Heart left ventricle (tissue), 13 donors: ENCODE measurements at regions not wholly inside any gene's neighbourhood (a gene's known extent, or its start where the extent isn't known, plus 50 kb on each side); places are given as distances from the start of the nearest gene placed in this dataset.

ENCODE experiments used
- POLR2A ChIP-seq, 2 donors: fragments of 450-650 bp; IDR thresholded peaks; one replicate each; pipeline ENCODE4 v1.6.1; 2017; ENCODE audit warnings: antibody characterized with exemption in 2 of 2, mild to moderate bottlenecking in 2 of 2, moderate library complexity in 2 of 2
- TF ChIP-seq, protein P1 (sequence below), 12 donors: fragments of 200-600 bp; sonication (generic) in 4 of 12; IDR thresholded peaks; one replicate each; pipeline versions ENCODE4 v1.5.0 to v1.8.0; 2018 to 2022; ENCODE audit warnings: antibody characterized with exemption in 12 of 12, mild to moderate bottlenecking in 5 of 12
- donor health status: ischemic (EF 13 %, LVEDD 7.1; RV severe dilation, severe dysfunction).
- donor health status: DM: no; HTN: yes; CAD: no.
- donor health status: DM: no; HTN: no; CAD: no.
- donor health status: ischemic (EF 25% LVEDD 6.9; RV normal size, moderate dysfunction).
- donor health status: ischemic (EF 25% LVEDD 5.7; RV mildly dilated, moderate dysfunction).
- donor health status: ischemic (EF 35%, LVEDD 5.7; RV mildly dilated, moderate dysfunction).
- donor health status: nonischemic (EF 11% LVEDD 7.7; RV severe dilation, severe dysfunction).
- donor health status: DM: yes; HTN: yes; CAD: no.
- donor health status: PGD.
- donor health status: ischemic (EF 29% LVEDD 5.4; RV normal size, mild dysfunction).
- donor health status: nonischemic (EF 23%, LVEDD 6.1; RV moderate dilation, normal function).

DNA sequence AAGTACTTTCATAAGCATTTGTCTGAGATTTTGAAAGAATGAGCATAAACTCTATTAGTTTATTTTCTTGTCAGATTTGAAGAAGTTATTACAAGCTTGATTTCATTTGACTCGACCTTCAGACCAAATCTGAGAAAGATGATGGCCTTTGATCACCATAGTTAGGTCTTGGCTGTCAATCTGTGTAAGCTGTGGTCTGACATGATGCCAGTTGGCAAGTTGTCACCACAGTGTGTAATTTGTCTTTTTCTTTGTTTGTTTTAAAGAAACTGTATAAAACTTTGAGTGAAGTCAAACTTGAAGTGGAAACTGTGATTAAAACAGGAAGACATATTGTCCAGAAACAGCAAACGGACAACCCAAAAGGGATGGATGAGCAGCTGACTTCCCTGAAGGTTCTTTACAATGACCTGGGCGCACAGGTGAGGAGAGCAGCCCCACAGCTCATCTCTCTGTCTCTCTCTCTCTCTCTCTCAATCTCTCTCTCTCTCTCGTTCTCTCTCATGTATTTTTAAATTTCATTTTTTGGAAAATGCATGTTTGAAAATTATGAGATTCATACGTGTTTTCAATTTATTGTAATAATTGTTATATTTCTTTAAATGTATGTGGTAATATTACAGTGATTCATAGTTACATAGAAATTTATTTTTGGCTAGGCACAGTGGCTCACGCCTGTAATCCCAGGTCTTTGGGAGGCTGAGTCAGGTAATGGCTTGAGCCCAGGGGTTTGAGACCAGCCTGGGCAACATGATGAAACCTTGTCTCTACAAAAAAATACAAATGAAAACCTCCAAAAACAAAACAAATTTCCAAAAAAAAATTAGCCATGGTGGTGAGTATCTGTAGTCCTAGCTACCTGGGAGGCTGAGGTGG lies 208.1 kb downstream of the UTRN start:
- TF ChIP-seq, protein P1, sequence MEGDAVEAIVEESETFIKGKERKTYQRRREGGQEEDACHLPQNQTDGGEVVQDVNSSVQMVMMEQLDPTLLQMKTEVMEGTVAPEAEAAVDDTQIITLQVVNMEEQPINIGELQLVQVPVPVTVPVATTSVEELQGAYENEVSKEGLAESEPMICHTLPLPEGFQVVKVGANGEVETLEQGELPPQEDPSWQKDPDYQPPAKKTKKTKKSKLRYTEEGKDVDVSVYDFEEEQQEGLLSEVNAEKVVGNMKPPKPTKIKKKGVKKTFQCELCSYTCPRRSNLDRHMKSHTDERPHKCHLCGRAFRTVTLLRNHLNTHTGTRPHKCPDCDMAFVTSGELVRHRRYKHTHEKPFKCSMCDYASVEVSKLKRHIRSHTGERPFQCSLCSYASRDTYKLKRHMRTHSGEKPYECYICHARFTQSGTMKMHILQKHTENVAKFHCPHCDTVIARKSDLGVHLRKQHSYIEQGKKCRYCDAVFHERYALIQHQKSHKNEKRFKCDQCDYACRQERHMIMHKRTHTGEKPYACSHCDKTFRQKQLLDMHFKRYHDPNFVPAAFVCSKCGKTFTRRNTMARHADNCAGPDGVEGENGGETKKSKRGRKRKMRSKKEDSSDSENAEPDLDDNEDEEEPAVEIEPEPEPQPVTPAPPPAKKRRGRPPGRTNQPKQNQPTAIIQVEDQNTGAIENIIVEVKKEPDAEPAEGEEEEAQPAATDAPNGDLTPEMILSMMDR (IDR thresholded peaks at IDR 0.05), result no peak
- TF ChIP-seq POLR2A (IDR thresholded peaks at IDR 0.05), result no peak
